ENCODE measurements at regions not wholly inside any gene's neighbourhood (a gene's known extent, or its start where the extent isn't known, plus 50 kb on each side); places are given as distances from the start of the nearest gene placed in this dataset.

- Histone ChIP-seq H3K4me3 (no peak overlapping the region), H3K27ac (no peak overlapping the region), H3K4me1 (no peaks in the 10 kb centered on the region), H3K4me2 (no peak overlapping the region), H3K9me3 (no peaks in the 10 kb centered on the region)
- CTCF ChIA-PET = no interaction called here
- FAIRE-seq (no peak), ATAC-seq (no peak), DNase-seq (ENCODE audit: low read depth in 1 of 2, low spot score in 1 of 2) (no peak)
- WGBS (ENCODE audit: missing lambda C conversion rate) = 4% methylated on average over 4 of the region's 4 CpGs
- POLR2A ChIA-PET = no interaction called here
- TF ChIP-seq BCL3 (IDR thresholded peaks at IDR 0.05) (no peak), POLR2A (IDR thresholded peaks at IDR 0.05; ENCODE audit: low read length) (no peak), MAZ (IDR thresholded peaks at IDR 0.05; ENCODE audit: borderline replicate concordance, low read depth, low read length) (no peak), EHF (CRISPR knock-in tag; IDR thresholded peaks at IDR 0.05) (no peak), TP53 (CRISPR knock-in tag; IDR thresholded peaks at IDR 0.05) (no peak)
These were observed 658.4 kb upstream of the MBL2 start for GRCh38 chr10:53430974-53431373.

- H3K4me2 ChIP-seq = no peak overlapping the region
- H3K4me3 ChIP-seq = no peak overlapping the region
- no peak overlapping the region for H3K27ac ChIP-seq
- DNase-seq (ENCODE audit: low read depth in 1 of 2, low spot score in 1 of 2) = no peak
- no peaks in the 10 kb centered on the region for H3K4me1 ChIP-seq
- TF ChIP-seq CTCF (IDR thresholded peaks at IDR 0.05) (no peak), FOSL2 (IDR thresholded peaks at IDR 0.05) (no peak), FOSL2 (CRISPR knock-in tag; IDR thresholded peaks at IDR 0.05) (no peak)
- WGBS (ENCODE audit: missing lambda C conversion rate) = 8% methylated on average over 2 of the region's 2 CpGs
- ATAC-seq = no peak
- no peaks in the 10 kb centered on the region for H3K9me3 ChIP-seq
- FAIRE-seq = no peak
- CTCF ChIA-PET = no interaction called here
- POLR2A ChIA-PET = no interaction called here
These were observed 657.7 kb upstream of the MBL2 start for GRCh38 chr10:53430127-53430891.

DNA sequence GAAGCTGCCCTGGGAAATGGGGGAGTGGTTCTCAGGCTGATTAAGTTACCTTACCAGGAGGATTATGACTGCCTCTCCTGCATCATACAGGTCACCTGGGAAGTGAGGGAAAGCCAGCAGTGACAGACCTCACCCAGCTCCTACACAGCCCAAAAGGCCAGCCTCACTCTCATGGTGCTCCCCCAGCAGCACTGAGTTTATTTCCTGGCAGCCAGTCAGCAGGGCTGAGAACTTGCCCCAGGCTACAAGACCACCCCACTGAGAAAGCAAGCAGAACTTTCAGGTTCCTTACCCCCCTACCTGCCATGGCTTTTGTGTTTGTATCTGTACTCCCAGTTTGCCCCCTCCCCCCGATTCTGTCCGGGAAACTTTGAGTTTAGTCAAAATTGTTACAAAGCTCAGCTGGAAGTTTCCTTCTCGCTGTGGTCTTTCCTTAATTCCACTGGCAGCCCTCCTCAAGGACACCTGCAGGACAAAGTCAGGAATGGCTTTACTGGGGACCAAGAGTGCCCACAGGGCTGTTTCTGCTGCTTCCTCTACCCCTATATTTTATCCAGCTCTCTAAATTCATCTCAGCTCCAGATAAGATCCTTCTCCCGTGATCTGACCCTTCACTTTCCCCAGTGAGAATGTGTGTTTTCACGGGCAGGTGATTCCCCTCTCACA, 649.8 kb upstream of the MBL2 start:
- WGBS (ENCODE audit: missing lambda C conversion rate) = 2% methylated on average over 5 of the region's 5 CpGs
- no peak for TF ChIP-seq EHF (CRISPR knock-in tag; IDR thresholded peaks at IDR 0.05)
- TF ChIP-seq NPAS2 (CRISPR knock-in tag; IDR thresholded peaks at IDR 0.05; ENCODE audit: borderline replicate concordance) = no peak
- TF ChIP-seq CEBPB (IDR thresholded peaks at IDR 0.05) = no peak
- no peak for TF ChIP-seq TFCP2L1 (CRISPR knock-in tag; IDR thresholded peaks at IDR 0.05)
- TF ChIP-seq RAD21 (conservative IDR thresholded peaks at IDR 0.05 in 1 of 2, IDR thresholded peaks at IDR 0.05 in 1 of 2) = no peak
- no peak for TF ChIP-seq USF2 (IDR thresholded peaks at IDR 0.05)
- TF ChIP-seq RFX5 (IDR thresholded peaks at IDR 0.05) = no peak
- TF ChIP-seq HOXB13 (CRISPR knock-in tag; IDR thresholded peaks at IDR 0.05; ENCODE audit: low read depth) = no peak
- TF ChIP-seq RNF2 (IDR thresholded peaks at IDR 0.05; ENCODE audit: borderline replicate concordance, low read depth) = no peak
- Histone ChIP-seq H3K4me2 (no peak overlapping the region), H3K27ac (no peak overlapping the region), H3K9me3 (no peaks in the 10 kb centered on the region), H3K4me3 (no peak overlapping the region), H3K4me1 (no peaks in the 10 kb centered on the region)
- ATAC-seq (no peak), FAIRE-seq (no peak), DNase-seq (ENCODE audit: low read depth in 1 of 2, low spot score in 1 of 2) (no peak)
- ChIA-PET CTCF (no interaction called here), POLR2A (no interaction called here)

Data from A549 (cell line).